Progenitor cell of endocrine pancreas (in vitro differentiated cells): ENCODE measurements at regions not wholly inside any gene's neighbourhood (a gene's known extent, or its start where the extent isn't known, plus 50 kb on each side); places are given as distances from the start of the nearest gene placed in this dataset.
"Not testable (repeated sequence)": the region's sequence is repeated elsewhere in the genome, so short reads cannot be mapped to it uniquely, and the experiment has no call there.

Experiments used
- DNase-seq: peaks from one replicate; pipeline ENCODE4 v3.0.0; 2021; ENCODE audit warnings: low spot score; ENCODE audit not compliant: unreplicated experiment
- H3K27ac Mint-ChIP-seq: 2 replicates; pipeline ENCODE4 v1.8.0; 2021; ENCODE audit warnings: mild to moderate bottlenecking, moderate library complexity, mixed read lengths
- H3K27me3 Mint-ChIP-seq: 2 replicates; pipeline ENCODE4 v1.8.0; 2021; ENCODE audit warnings: mixed read lengths
- H3K36me3 Mint-ChIP-seq: 2 replicates; pipeline ENCODE4 v1.8.0; 2022; ENCODE audit warnings: mixed read lengths; ENCODE audit not compliant: insufficient read depth
- H3K4me1 Mint-ChIP-seq: 2 replicates; pipeline ENCODE4 v1.8.0; 2021; ENCODE audit warnings: low read depth, mixed read lengths
- H3K4me3 Mint-ChIP-seq: 2 replicates; pipeline ENCODE4 v1.8.0; 2021; ENCODE audit warnings: low read depth, mild to moderate bottlenecking, moderate library complexity, mixed read lengths
- H3K9me3 Mint-ChIP-seq: 2 replicates; pipeline ENCODE4 v1.8.0; 2021; ENCODE audit warnings: low read depth, mixed read lengths
- CTCF ChIP-seq: fragments of 200-600 bp; sonication (generic); IDR thresholded peaks from one replicate; pipeline ENCODE4 v1.5.0; 2021; ENCODE audit warnings: antibody characterized with exemption, mild to moderate bottlenecking; ENCODE audit not compliant: unreplicated experiment

- no peak for DNase-seq
- H3K4me3 Mint-ChIP-seq, result no peak overlapping the region
- no peaks in the 10 kb centered on the region for H3K4me1 Mint-ChIP-seq
- H3K9me3 Mint-ChIP-seq, result no peaks in the 10 kb centered on the region
- no peak overlapping the region for H3K27ac Mint-ChIP-seq
- no peaks in the 10 kb centered on the region for H3K36me3 Mint-ChIP-seq
- peak; percentile 83 for TF ChIP-seq CTCF
- H3K27me3 Mint-ChIP-seq, result no peaks in the 10 kb centered on the region
Observed at GRCh38 chr5:62779010-62779422, 200.4 kb downstream of the LRRC70 start.

- no peaks in the 10 kb centered on the region for H3K36me3 Mint-ChIP-seq
- H3K9me3 Mint-ChIP-seq, result no peaks in the 10 kb centered on the region
- DNase-seq, result no peak
- no peak overlapping the region for H3K27ac Mint-ChIP-seq
- no peak overlapping the region for H3K4me3 Mint-ChIP-seq
- no peaks in the 10 kb centered on the region for H3K27me3 Mint-ChIP-seq
- TF ChIP-seq CTCF, result no peak
- no peaks in the 10 kb centered on the region for H3K4me1 Mint-ChIP-seq
Observed at GRCh38 chr5:62778316-62779009, 199.8 kb downstream of the LRRC70 start.

GRCh38 chr5:62777081-62777480 lies 198.5 kb downstream of the LRRC70 start:
- H3K4me3 Mint-ChIP-seq, H3K27ac Mint-ChIP-seq, H3K36me3 Mint-ChIP-seq, H3K9me3 Mint-ChIP-seq, H3K4me1 Mint-ChIP-seq, H3K27me3 Mint-ChIP-seq, DNase-seq: not testable (repeated sequence)

GRCh38 chr5:62776592-62776991 lies 198.0 kb downstream of the LRRC70 start:
- H3K36me3 Mint-ChIP-seq, H3K4me1 Mint-ChIP-seq, DNase-seq, H3K4me3 Mint-ChIP-seq, H3K9me3 Mint-ChIP-seq, H3K27me3 Mint-ChIP-seq, H3K27ac Mint-ChIP-seq: not testable (repeated sequence)

GRCh38 chr5:62773460-62773859 lies 194.8 kb downstream of the LRRC70 start:
- H3K27me3 Mint-ChIP-seq, result no peaks in the 10 kb centered on the region
- no peak overlapping the region for H3K4me3 Mint-ChIP-seq
- H3K36me3 Mint-ChIP-seq, result no peaks in the 10 kb centered on the region
- no peaks in the 10 kb centered on the region for H3K9me3 Mint-ChIP-seq
- no peaks in the 10 kb centered on the region for H3K4me1 Mint-ChIP-seq
- no peak overlapping the region for H3K27ac Mint-ChIP-seq
- no peak for DNase-seq
- no peak for TF ChIP-seq CTCF

- Mint-ChIP-seq H3K27ac (no peak overlapping the region), H3K4me3 (no peak overlapping the region), H3K36me3 (no peaks in the 10 kb centered on the region), H3K4me1 (no peaks in the 10 kb centered on the region), H3K27me3 (no peaks in the 10 kb centered on the region), H3K9me3 (no peaks in the 10 kb centered on the region)
- no peak for DNase-seq
- no peak for TF ChIP-seq CTCF
Observed at GRCh38 chr5:62771341-62771740, 192.7 kb downstream of the LRRC70 start.
